ENCODE measurements at regions not wholly inside any gene's neighbourhood (a gene's known extent, or its start where the extent isn't known, plus 50 kb on each side); places are given as distances from the start of the nearest gene placed in this dataset.

DNA sequence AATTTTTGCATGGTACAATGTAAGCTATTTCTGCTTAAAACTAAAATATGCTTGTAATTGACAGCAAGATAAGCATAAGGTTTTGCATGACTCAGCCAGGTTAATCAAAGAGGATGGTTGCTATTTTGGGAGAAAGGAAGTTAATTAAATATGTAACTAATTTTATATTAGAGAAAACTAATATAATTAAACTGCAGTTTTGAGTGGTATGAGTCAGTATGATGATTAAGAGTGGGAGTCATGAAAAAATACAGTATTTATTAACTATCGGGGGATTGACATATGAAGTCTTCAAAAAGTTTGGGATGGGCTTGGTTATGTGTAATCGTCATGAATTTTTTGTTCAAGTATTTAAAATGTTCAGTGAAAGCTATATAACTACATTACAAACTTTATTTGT lies 54.0 kb upstream of the CDK20 start:
- TF ChIP-seq, protein P1, sequence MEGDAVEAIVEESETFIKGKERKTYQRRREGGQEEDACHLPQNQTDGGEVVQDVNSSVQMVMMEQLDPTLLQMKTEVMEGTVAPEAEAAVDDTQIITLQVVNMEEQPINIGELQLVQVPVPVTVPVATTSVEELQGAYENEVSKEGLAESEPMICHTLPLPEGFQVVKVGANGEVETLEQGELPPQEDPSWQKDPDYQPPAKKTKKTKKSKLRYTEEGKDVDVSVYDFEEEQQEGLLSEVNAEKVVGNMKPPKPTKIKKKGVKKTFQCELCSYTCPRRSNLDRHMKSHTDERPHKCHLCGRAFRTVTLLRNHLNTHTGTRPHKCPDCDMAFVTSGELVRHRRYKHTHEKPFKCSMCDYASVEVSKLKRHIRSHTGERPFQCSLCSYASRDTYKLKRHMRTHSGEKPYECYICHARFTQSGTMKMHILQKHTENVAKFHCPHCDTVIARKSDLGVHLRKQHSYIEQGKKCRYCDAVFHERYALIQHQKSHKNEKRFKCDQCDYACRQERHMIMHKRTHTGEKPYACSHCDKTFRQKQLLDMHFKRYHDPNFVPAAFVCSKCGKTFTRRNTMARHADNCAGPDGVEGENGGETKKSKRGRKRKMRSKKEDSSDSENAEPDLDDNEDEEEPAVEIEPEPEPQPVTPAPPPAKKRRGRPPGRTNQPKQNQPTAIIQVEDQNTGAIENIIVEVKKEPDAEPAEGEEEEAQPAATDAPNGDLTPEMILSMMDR (IDR thresholded peaks at IDR 0.05): no peak
- TF ChIP-seq POLR2A (IDR thresholded peaks at IDR 0.05): no peak

All from adrenal gland (tissue), 5 donors.